ENCODE measurements at regions not wholly inside any gene's neighbourhood (a gene's known extent, or its start where the extent isn't known, plus 50 kb on each side); places are given as distances from the start of the nearest gene placed in this dataset.

GRCh38 chr18:61281431-61281830 lies 51.8 kb upstream of the CDH20 start:
- TF ChIP-seq SMC3 (conservative IDR thresholded peaks at IDR 0.05; ENCODE audit: insufficient read depth, low read depth, low read length) (no peak), ZNF354B (CRISPR knock-in tag; IDR thresholded peaks at IDR 0.05) (no peak)
